ENCODE measurements at regions not wholly inside any gene's neighbourhood (a gene's known extent, or its start where the extent isn't known, plus 50 kb on each side); places are given as distances from the start of the nearest gene placed in this dataset.
"Not testable (repeated sequence)": the region's sequence is repeated elsewhere in the genome, so short reads cannot be mapped to it uniquely, and the experiment has no call there.

DNA sequence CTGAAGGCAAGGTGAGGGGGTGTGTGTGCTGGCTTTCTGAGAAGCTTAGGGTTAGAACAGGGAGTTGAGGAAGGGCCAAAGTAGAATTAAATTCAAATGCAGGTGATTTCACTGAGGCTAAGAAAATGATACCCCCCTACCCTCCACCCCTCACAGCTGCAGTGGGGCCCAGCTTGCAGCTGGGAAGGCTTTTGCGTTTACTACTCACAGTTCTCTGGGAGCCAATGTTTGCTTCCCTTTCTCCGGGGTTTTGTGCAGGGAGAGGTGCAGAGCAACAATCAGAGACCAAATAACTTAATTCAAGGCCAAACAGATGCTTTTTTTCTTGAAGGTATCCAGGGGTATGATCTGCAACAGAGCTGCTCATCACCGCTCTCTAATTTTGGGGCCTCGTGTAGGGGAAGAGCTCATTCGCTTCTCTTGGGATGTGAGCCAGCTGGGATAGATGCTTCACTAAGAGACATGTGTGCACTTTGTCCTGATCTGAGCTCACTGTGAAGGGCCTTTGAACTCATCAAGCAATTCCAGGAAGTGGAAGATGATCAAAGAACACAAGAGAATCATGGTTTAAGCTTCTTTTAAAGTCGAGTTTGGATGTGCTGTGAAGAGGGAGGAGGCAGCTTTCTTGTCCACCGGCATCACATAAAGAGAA is 122.7 kb upstream of the C1GALT1C1 start:
- no peak for DNase-seq (ENCODE audit: low read depth)

DNA sequence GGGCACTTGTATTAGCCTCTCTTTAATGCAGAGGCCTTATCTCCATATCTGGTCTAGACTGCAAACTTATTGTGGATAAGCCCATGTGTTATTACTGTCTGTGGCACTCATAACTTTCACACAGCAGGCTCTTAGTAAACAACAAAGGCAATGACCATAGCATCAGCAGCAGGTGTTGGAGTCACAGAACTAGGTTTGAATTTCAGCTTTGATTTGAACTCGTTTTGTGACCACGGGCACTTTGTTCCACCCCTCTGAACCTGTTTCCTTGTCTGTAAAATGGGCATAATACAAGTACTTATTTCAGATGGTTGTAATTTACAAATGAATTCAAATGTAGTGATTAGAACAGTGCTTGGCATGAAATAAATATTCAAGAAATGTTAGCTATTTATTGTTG is 121.8 kb upstream of the C1GALT1C1 start:
- no peak for DNase-seq (ENCODE audit: low read depth)

DNA sequence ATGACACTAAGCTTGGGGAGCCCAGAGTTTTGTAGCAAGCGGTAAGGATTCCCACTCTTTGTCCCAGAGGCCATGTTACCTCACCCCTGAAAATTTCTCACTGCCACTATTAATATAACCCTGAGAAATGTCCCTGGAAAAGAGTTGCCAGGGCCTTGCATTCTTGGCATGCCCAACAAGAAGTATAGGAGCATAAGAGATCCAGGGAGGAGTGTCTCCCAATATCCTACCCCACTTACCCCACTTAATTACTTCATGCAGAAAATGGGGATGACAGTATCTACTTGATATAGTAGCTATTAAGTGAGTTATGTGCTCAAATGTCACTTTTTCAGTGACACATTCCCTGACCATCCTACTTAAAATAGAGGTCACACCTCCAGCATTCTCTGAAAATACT is 120.5 kb upstream of the C1GALT1C1 start:
- DNase-seq (ENCODE audit: low read depth), result no peak

DNA sequence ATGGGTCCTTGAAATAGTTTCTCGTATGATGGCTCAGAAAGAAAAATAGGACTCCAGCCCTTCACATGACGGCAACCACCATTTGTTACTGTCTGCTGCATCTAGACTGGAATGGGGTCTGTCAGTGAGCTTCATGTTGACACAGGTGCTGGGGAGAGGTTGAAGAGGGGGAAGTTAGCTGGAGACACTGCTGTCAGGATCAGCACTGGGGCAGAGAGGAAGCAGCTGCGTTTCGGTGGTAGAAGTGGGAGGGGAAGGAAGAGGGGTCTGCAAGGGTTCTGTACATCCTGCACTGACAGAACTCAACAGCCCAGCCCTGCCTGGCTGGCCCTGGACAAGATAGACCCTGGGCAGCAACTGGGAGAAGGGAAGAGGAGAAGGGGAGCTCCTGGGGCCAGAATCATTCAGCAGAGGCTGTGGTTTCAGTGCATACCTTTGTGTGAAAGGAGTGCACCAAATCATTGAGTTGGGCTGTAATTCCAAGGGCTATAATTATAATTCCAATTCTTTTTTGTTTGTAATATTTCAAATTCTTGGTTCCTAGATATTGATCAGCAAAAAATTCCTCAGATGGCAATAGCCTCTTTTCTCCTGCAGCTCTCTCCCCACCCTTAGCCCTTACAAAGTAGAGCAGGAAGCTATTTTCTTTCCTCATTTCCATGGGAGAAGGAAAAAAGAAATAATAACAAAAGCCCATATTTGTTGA is 119.4 kb upstream of the C1GALT1C1 start:
- no peak for DNase-seq (ENCODE audit: low read depth)

DNA sequence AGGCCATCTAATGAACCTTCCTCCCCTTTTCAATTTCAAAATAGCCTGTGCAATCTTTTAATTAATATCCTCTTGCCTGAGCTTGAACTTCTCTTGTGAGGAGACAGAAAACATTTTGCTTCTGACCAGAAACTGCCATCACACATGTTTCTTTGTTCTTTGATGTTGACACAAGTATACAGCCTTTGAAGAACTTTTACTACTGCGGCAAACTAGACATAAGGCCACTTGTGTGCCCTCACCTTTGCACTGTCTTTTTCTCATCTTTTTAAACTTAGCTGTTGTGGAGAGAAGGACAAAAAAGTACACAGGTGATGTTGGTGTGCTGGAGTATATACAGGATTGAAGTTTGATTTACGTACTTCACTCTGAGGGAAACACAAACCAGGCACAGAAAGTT is 116.3 kb upstream of the C1GALT1C1 start:
- DNase-seq (ENCODE audit: low read depth), result no peak

DNA sequence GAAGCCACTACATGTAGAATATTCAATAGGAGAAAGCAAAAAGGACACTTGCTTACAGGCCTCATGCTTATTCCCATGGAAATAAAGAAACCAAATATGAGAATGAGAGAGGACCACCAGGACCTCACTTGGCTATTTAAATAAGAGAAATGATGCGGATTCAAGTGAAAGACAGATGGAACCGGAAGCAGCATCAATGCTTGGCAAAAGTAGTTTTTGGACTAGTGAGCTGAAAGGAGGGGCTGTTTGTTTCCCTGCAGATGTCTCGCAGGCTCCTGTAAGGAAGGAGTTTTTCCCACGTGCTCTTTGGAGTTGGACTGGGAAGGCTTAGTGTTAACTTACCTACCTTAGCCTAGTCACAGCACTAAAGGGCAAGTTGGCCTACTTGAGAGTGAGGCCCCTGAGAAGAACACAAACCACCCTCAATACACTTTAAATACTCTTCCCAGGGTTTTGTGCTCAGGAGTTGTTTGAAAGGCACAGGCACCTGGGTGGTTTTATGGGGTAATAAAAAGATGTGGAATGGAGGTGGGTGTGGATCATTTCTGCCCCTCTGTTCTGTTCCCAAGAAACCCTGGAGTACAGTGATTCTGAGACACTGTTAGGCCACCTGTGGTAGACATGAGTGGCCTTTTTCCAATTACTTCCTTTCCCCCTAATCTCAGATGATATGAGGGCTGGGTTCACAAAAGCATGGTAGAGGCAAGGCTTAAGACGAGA is 113.3 kb upstream of the C1GALT1C1 start:
- no peak for DNase-seq (ENCODE audit: low read depth)

DNA sequence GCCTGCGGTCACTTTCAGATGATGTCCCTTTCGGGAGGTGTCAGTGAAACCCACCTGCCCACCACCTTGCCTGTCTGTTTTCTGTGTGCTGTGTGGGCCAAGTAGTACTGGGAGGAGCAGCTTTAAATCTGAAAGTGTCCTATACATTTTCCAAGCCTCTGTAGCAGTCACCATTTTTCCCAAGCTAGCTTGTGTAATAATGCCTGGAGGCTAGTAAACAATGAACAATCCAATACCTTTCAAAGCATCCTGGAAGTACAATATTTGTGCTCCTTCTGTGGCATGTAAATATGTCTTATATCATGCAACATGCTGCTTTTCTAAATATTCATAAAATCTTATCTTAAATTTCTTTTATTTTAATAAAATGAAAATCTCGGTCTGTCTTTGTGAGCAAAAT is 111.6 kb upstream of the C1GALT1C1 start:
- no peak for DNase-seq (ENCODE audit: low read depth)

DNA sequence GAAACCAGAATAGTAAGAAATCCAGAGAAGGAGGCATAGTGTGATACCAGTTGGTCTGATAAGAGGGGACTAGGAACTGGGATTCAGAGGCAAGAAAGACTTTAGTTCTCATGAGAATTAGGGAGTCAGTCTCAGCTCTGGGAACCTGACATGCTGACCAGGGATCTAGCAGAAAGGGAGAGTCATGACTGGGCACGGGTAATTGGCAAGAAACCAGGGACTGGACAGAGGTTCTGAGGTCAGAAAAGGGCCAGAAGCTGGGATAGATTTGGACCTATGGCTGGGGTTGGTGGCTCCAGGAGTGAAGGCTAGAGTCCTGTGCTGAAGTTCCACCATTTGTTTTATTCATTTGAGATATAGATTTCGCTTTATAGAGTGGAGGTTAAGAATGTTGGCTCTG is 110.2 kb upstream of the C1GALT1C1 start:
- DNase-seq (ENCODE audit: low read depth), result no peak

DNA sequence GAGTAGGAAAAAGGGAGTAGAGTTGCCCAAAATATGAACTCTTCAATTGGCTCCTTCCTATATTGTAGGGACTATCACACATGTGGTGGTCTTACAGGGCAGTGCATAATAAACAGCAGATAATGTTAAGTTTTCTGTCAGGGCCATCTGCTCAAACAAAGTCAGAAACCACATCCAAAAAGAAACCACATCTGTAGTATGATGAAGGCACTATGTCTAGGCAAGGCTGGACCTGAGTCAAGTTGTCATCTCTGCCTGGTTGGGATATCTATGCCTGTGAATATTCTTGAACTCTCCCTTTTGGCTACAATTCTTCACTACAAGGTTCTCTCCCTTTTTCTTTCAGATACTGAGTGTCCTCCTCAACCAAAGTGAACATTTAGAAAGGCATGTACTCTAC is 109.4 kb upstream of the C1GALT1C1 start:
- no peak for DNase-seq (ENCODE audit: low read depth)

DNA sequence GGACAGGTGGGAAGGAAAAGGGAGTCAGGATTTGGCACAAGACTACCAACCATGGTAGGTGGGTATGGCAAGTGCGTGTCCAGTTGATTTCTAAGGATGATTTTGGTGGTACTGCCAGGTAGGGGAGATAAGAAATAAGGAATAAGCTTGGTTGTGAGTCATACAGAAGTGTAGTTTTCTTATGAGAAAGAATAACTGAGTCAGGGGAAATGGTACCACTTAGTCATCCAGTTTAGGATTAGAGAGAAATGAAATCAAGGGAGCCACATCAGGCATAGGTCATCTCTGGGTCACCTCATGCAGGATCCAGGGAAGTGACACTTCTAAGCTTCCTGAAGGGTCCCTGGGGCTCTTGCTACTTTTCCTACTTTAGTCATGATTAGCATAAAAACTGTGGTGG is 107.1 kb upstream of the C1GALT1C1 start:
- no peak for DNase-seq (ENCODE audit: low read depth)

DNA sequence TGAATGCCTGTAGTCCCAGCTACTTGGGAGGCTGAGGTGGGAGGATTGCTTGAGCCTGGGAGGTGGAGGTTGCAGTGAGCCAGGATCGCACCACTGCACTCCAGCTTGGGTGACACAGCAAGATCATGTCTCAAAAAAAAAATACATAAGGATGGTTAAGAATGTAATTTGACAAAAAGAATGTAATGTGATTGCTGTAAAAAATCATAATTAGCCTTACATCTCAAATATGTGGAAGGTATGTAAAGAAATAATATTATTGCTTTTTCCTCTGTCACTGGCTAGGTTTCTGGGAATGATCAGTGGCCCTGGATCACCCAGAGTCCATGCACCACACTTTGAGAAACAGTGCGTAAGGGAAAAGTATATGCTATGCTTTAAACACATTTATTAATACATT is 106.1 kb upstream of the C1GALT1C1 start:
- no peak for DNase-seq (ENCODE audit: low read depth)

DNA sequence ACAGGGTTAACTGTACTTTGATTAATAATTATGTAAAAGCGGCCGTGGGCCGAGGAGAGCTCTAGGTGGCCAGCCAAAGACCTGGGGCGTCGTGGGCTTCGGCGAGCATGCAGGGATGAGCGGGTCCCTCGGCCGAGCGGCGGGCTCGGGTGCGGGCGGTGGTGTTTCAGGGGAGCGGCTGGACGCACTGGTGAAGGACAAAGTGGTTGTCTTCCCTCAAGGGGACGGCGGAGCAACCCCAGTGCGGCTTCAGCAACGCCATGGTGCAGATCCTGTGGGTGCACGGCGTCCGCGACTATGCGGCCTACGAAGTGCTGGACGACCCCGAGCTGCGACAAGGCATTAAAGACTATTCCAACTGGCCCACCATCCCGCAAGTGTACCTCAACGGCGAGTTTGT is 103.0 kb upstream of the C1GALT1C1 start:
- DNase-seq (ENCODE audit: low read depth), result no peak

DNA sequence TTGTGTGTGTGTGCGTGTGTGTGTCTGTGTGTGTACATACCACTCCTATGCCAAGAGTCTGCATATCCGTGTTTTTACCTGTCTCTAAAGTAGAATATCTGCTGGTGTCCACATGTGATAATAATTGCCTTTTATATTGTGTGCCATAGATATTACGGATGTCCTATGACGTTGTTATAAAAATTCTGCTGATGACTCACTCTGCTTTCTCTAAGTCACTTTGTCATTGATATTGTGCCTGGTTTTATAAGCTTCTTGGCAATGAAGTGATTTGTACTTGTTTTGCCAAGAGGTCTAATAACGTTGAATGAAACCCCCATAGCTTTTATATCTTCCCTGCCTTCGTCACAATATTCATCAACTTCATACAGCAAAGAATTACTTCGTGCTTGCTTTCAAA is 102.6 kb upstream of the C1GALT1C1 start:
- DNase-seq (ENCODE audit: low read depth), result no peak

DNA sequence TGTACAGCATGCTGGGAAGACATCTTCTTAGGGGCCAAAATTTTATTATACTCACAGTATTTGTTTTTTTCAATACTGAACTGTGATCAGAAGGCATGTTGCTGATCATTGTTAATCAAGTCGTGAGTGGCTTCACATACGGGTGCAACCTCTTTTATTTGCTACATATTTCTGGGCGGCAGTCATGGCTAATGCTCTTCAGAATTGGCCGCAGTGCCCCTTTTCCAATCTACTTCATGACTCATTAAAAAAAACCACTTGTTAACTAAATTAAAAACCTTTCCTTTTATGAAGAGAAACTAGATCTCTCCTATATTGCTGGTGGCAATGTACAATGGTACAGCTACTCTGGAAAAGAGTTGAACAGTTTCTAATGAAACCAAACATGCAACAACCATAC is 101.5 kb upstream of the C1GALT1C1 start:
- DNase-seq (ENCODE audit: low read depth), result no peak

DNA sequence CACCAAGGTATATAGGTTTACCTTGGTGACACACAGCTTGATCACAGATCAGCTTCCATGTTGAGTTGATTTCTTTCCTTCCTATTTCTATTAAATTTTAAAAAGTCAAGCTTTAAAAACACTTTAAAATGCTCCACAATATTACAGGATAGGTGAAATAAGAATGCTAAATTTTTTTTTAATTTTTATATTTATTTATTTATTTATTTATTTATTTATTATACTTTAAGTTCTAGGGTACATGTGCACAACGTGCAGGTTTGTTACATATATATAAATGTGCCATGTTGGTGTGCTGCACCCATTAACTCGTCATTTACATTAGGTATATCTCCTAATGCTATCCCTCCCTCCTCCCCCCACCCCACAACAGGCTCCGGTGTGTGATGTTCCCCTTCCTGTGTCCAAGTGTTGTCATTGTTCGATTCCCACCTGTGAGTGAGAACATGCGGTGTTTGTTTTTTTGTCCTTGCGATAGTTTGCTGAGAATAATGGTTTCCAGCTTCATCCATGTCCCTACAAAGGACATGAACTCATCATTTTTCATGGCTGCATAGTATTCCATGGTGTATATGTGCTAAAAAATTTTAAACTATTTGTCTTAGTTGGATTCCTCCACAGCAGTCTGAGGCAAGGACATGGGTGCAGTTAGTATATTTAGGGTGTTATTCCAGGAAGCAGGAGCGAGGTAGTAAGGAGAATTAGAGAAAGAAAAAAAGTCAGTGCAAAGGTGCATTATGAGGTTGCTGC is 99.8 kb upstream of the C1GALT1C1 start:
- not testable (repeated sequence) for DNase-seq (ENCODE audit: low read depth)

DNA sequence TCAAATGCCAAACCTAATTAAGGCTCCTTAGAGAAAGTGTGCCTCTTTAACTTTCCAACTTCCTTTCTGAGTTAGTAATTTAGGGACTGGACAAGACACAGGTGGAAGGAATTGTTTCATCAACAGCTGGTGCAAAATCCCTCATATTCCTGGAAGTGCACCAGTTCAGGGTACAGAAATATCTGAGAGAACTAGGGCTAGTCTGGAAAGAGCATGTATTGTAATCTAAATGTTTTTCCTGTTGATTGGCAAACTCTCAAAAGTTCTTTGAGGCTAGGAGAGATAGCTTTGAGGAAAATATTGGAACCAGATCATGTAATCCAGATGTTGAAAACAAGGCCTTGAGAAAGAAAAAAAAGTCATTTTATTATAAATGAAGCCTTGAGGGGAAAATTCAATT is 98.1 kb upstream of the C1GALT1C1 start:
- no peak for DNase-seq (ENCODE audit: low read depth)

DNA sequence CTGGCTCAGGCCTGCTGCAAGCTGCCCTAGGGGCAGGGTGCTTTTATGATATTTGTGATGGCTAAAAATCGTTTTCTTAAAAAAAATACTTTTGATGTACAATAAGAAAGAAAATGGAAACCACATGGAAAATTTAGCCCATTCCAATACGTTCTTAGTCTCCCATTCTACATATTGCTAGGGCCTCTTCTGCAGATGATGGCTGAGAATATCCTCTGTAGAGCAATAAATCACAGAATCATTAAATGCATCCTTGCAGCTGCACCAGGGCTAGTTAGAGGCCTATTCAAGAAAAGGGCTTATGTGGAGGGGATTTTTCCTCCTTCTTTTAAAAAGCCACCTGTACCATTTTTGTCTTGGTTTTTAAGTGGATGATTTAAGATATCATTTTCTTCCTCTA is 97.6 kb upstream of the C1GALT1C1 start:
- DNase-seq (ENCODE audit: low read depth), result no peak

DNA sequence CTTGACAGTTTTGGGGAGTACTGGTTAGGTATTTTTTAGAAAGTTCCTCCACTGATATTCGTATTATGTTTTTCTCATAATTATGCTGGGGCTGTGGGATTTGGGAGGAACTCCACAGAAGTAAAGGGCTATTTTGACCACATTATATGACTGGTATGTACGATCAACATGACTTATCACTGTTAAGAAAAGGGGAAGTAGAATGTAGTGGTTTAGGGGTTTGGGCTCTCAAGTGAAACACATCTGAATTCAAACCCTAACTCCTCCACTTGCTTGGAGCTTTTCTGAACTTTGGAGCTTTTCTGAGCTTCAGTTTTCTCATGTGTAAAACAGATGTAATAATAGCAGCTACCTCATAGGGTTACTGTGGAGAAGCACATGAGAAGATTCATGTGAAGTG is 96.4 kb upstream of the C1GALT1C1 start:
- DNase-seq (ENCODE audit: low read depth), result no peak

DNA sequence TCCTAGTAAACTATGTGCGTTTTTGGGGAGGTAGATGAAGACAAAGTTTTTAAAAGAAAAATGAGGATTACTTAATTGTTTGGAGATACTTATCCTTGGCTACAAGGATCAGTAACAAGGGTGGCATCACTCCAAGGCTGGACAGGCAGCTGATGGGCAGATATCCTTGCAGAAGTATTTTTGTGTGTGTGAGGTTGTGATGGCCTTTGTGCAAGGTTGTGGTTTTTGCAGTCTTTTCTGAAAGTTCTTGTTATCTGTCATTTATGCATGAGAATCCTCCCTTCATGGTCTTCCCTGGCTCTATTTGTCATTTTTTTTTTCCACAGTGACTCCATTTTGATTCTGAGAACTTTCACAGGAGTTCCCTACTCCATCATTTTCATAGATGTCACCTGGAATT is 96.0 kb upstream of the C1GALT1C1 start:
- no peak for DNase-seq (ENCODE audit: low read depth)

DNA sequence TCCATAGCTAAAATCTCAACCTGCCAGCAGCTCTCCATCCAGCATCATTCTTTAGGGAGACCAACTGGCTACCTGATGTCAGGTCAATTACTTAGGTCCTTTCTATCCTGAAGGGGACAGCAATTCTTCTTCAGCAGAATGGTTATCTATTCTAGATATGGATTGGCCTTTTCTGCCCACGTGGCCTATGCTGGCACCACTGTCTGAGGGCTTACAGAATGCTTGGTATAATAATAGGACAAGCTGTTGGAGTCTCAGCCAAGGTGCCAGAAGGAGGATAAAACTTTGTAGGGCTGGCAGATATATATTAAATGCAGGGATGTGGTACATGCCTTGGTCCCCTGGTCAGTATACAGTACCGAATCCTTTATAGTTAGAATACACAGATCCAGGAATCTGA is 89.8 kb upstream of the C1GALT1C1 start:
- DNase-seq (ENCODE audit: low read depth), result no peak

DNA sequence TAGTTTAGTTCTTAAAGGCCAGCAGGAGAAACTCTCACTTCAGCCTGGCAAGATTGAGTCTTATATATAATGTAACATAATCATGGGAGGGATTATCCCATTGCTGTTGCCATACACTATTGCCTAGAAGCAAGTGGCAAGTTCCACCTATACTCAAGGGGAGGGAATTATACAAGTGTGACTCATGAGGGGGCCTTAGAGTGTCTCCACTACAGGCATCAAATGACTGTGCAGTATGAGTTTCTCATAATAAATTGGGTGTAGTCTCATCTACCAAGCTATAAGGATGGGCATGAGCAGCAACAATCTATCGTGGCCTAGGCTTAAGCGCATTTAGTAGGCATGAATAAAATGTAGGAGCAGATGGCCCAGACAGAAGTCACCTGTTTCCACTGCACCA is 89.1 kb upstream of the C1GALT1C1 start:
- no peak for DNase-seq (ENCODE audit: low read depth)

DNA sequence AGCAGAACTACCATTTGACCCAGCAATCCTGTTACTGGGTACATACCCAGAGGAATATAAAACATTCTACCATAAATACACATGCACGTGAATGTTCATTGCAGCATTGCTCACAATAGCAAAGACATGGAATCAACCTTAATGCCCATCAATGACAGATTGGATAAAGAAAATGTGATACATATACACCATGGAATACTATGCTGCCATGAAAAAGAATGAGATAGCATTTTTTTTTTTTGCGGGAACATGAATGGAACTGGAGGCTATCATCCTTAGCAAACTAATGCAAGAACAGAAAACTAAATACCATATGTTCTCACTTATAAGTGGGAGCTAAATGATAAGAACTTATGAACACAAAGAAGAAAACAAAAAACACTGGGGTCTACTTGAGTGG is 72.5 kb upstream of the C1GALT1C1 start:
- not testable (repeated sequence) for DNase-seq (ENCODE audit: low read depth)

DNA sequence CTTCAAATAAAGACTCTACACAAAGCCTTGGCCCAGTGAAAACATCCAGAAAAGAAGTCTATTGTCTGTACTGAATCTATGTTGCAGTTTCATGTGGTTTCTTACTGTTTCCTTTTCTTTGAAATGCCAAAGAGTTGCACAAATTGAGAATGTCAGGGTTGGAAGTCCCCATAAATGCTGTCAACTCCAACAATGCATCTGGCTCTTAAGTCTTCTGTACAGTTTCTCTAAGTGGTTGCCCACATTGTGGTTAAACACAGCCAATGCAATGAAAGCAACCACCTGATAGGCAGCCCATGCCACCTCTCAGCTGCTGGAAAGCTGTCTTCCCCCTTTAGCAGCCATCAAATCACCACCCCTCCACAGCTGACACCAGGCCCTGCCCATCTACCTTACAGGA is 67.2 kb upstream of the C1GALT1C1 start:
- no peak for DNase-seq (ENCODE audit: low read depth)
